OCI-LY7 (cell line): ENCODE measurements at regions not wholly inside any gene's neighbourhood (a gene's known extent, or its start where the extent isn't known, plus 50 kb on each side); places are given as distances from the start of the nearest gene placed in this dataset.

Source experiments
- BruUV-seq: library from RNA; stranded (reverse); fragments of 400-500 nt; replicated peaks from 2 replicates; lab custom pipeline; 2021; lab: Mats Ljungman, UMichigan
- CTCF ChIA-PET: fragments of 300-600 bp; sonication (Branson Sonifier 250); formaldehyde crosslinking; loops from one replicate; lab custom pipeline; 2022; ENCODE audit warnings: antibody characterized with exemption; ENCODE audit not compliant: unreplicated experiment; lab: Charles Lee
- POLR2A ChIA-PET: fragments of 300-600 bp; sonication (Branson Sonifier 250); formaldehyde crosslinking; loops from one replicate; lab custom pipeline; 2022; ENCODE audit warnings: antibody characterized with exemption; lab: Charles Lee
- DNase-seq: peaks from one replicate; pipeline ENCODE4 v3.0.0-alpha.2; 2015; ENCODE audit warnings: low spot score
- H2AFZ ChIP-seq: fragments of 200-600 bp; sonication (generic), shearing (Covaris generic); 2 replicates; pipeline ENCODE4 v1.6.1; 2014; ENCODE audit warnings: mild to moderate bottlenecking, antibody characterized with exemption, low read length, moderate library complexity
- H3K27ac ChIP-seq: fragments of 200-600 bp; sonication (generic); 2 replicates; pipeline ENCODE4 v1.5.1; 2014; ENCODE audit warnings: mixed run types, low read depth, mild to moderate bottlenecking, moderate library complexity, low read length, inconsistent platforms; ENCODE audit not compliant: poor library complexity, severe bottlenecking
- H3K36me3 ChIP-seq: fragments of 200-600 bp; sonication (generic); 2 replicates; pipeline ENCODE4 v1.6.1; 2014; ENCODE audit warnings: mild to moderate bottlenecking, antibody characterized with exemption, low read length, moderate library complexity, mixed read lengths; ENCODE audit not compliant: insufficient read depth
- H3K4me1 ChIP-seq: fragments of 200-600 bp; sonication (generic); 2 replicates; pipeline ENCODE4 v1.5.1; 2014; ENCODE audit warnings: mild to moderate bottlenecking, low read length; ENCODE audit not compliant: insufficient read depth, poor library complexity, severe bottlenecking
- H3K4me2 ChIP-seq: fragments of 200-600 bp; sonication (generic); 2 replicates; pipeline ENCODE4 v1.6.1; 2014; ENCODE audit warnings: mild to moderate bottlenecking, low read length
- H3K4me3 ChIP-seq: fragments of 200-600 bp; sonication (generic); 2 replicates; pipeline ENCODE4 v1.5.1; 2014; ENCODE audit warnings: mild to moderate bottlenecking, low read depth, low read length; ENCODE audit not compliant: poor library complexity, severe bottlenecking
- H3K79me2 ChIP-seq: fragments of 200-600 bp; sonication (generic); 2 replicates; pipeline ENCODE4 v1.6.1; 2016; ENCODE audit warnings: low read depth, mild to moderate bottlenecking, low read length, moderate library complexity, mixed read lengths; ENCODE audit not compliant: insufficient read depth
- H3K9me2 ChIP-seq: fragments of 200-600 bp; sonication (generic); 2 replicates; pipeline ENCODE4 v1.6.1; 2016; ENCODE audit warnings: mild to moderate bottlenecking, low read length, mixed read lengths; ENCODE audit not compliant: insufficient read depth
- H3K9me3 ChIP-seq: fragments of 200-600 bp; sonication (generic); 2 replicates; pipeline ENCODE4 v1.6.1; 2014; ENCODE audit warnings: mild to moderate bottlenecking, mixed run types, low read length, mixed read lengths
- H4K20me1 ChIP-seq: fragments of 200-600 bp; sonication (generic); 2 replicates; pipeline ENCODE4 v1.6.1; 2014; ENCODE audit warnings: mild to moderate bottlenecking, antibody characterized with exemption, low read length, moderate library complexity, mixed read lengths; ENCODE audit not compliant: insufficient read depth
- CTCF ChIP-seq: fragments of 200-600 bp; sonication (generic); conservative IDR thresholded peaks from 2 replicates; pipeline ENCODE4 v1.5.1; 2014; ENCODE audit warnings: mild to moderate bottlenecking, antibody characterized with exemption, low read length, moderate library complexity, mixed read lengths
- EZH2phosphoT487 ChIP-seq: fragments of 200-600 bp; sonication (generic); IDR thresholded peaks from 2 replicates; pipeline ENCODE4 v1.6.1; 2018; ENCODE audit warnings: low read depth, borderline replicate concordance, mild to moderate bottlenecking, mixed run types, antibody characterized with exemption, low read length, moderate library complexity, mixed read lengths
- intact Hi-C: fragments of 100-400 bp; cut with micrococcal nuclease; formaldehyde crosslinking; loops from one replicate; pipeline ENCODE4 v1.10.0; 2022; ENCODE audit not compliant: unreplicated experiment

GRCh38 chr9:7970681-7971330 is 171.2 kb upstream of the DMAC1 start:
- no TSS peak for BruUV-seq
- no peak for DNase-seq
- ChIA-PET CTCF (no interaction called here), POLR2A (interaction anchor here (1.0 kb wide), 1 partner anchor 53 kb away, joined by 3 read pairs; no protein-coding TSS in a partner anchor)
- Histone ChIP-seq H3K36me3 (no peaks in the 10 kb centered on the region; the same call in 1 of the 2 replicates), H3K4me1 (peaks cover 42% of the 10 kb centered on the region), H3K9me2 (no peaks in the 10 kb centered on the region), H3K27ac (no peak overlapping the region), H2AFZ (peak overlapping the region; percentile 23; the same call in 1 of the 2 replicates), H3K4me3 (no peak overlapping the region), H3K4me2 (no peak overlapping the region), H4K20me1 (no peaks in the 10 kb centered on the region), H3K9me3 (no peaks in the 10 kb centered on the region), H3K79me2 (no peaks in the 10 kb centered on the region)
- no peak for TF ChIP-seq EZH2phosphoT487
- no peak for TF ChIP-seq CTCF
- intact Hi-C loops = loop anchor here (10.0 kb wide), 1 partner anchor 1934 kb away; no protein-coding TSS in a partner anchor

GRCh38 chr9:7968687-7969086 is 169.1 kb upstream of the DMAC1 start:
- no peak for DNase-seq
- H3K9me3 ChIP-seq = no peaks in the 10 kb centered on the region
- no peaks in the 10 kb centered on the region for H4K20me1 ChIP-seq
- peaks cover 21% of the 10 kb centered on the region for H3K4me1 ChIP-seq
- BruUV-seq = no TSS peak
- no peak overlapping the region for H3K4me3 ChIP-seq
- no peaks in the 10 kb centered on the region for H3K79me2 ChIP-seq
- no peak overlapping the region for H2AFZ ChIP-seq
- ChIA-PET CTCF (no interaction called here), POLR2A (no interaction called here)
- no peaks in the 10 kb centered on the region for H3K9me2 ChIP-seq
- H3K4me2 ChIP-seq = no peak overlapping the region
- H3K27ac ChIP-seq = no peak overlapping the region
- no peak for TF ChIP-seq EZH2phosphoT487
- no peak for TF ChIP-seq CTCF
- intact Hi-C loops = no loop called here
- no peaks in the 10 kb centered on the region; the same call in 1 of the 2 replicates for H3K36me3 ChIP-seq

- H3K79me2 ChIP-seq = no peaks in the 10 kb centered on the region
- peak overlapping the region; percentile 85 for H2AFZ ChIP-seq
- peaks cover 14% of the 10 kb centered on the region for H3K4me1 ChIP-seq
- ChIA-PET POLR2A (interaction anchor here (0.6 kb wide), 1 partner anchor 189 kb away, joined by 3 read pairs; no protein-coding TSS in a partner anchor), CTCF (no interaction called here)
- intact Hi-C loops = no loop called here
- 0 out of 2 replicates have a peak overlapping the region, but pooled peaks have one; percentile 8 for H3K4me2 ChIP-seq
- no peaks in the 10 kb centered on the region for H4K20me1 ChIP-seq
- H3K9me3 ChIP-seq = no peaks in the 10 kb centered on the region
- H3K36me3 ChIP-seq = no peaks in the 10 kb centered on the region
- BruUV-seq = no TSS peak
- H3K27ac ChIP-seq = no peak overlapping the region
- H3K9me2 ChIP-seq = no peaks in the 10 kb centered on the region
- DNase-seq = no peak
- TF ChIP-seq EZH2phosphoT487 (no peak), CTCF (no peak)
- H3K4me3 ChIP-seq = no peak overlapping the region
Measured at GRCh38 chr9:7967851-7968250, 168.3 kb upstream of the DMAC1 start.
